22Rv1 (cell line): ENCODE measurements at regions not wholly inside any gene's neighbourhood (a gene's known extent, or its start where the extent isn't known, plus 50 kb on each side); places are given as distances from the start of the nearest gene placed in this dataset.

Source experiments
- H3K27ac ChIP-seq: fragments of 450-650 bp; 2 replicates; pipeline ENCODE4 v1.5.1; 2017
- ZFX ChIP-seq: fragments of 450-650 bp; IDR thresholded peaks from 2 replicates; pipeline ENCODE4 v1.6.1; 2017; ENCODE audit warnings: antibody characterized with exemption, borderline replicate concordance
- TF ChIP-seq, protein P1 (sequence below): fragments of 450-650 bp; IDR thresholded peaks from 2 replicates; pipeline ENCODE4 v1.5.1; 2017; ENCODE audit warnings: mild to moderate bottlenecking

GRCh38 chr10:81784111-81784597 lies 90.8 kb upstream of the NRG3 start:
- TF ChIP-seq, protein P1, sequence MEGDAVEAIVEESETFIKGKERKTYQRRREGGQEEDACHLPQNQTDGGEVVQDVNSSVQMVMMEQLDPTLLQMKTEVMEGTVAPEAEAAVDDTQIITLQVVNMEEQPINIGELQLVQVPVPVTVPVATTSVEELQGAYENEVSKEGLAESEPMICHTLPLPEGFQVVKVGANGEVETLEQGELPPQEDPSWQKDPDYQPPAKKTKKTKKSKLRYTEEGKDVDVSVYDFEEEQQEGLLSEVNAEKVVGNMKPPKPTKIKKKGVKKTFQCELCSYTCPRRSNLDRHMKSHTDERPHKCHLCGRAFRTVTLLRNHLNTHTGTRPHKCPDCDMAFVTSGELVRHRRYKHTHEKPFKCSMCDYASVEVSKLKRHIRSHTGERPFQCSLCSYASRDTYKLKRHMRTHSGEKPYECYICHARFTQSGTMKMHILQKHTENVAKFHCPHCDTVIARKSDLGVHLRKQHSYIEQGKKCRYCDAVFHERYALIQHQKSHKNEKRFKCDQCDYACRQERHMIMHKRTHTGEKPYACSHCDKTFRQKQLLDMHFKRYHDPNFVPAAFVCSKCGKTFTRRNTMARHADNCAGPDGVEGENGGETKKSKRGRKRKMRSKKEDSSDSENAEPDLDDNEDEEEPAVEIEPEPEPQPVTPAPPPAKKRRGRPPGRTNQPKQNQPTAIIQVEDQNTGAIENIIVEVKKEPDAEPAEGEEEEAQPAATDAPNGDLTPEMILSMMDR = no peak
- no peak for TF ChIP-seq ZFX
- H3K27ac ChIP-seq = no peak overlapping the region

- no peak overlapping the region for H3K27ac ChIP-seq
- TF ChIP-seq, protein P1 = no peak
- TF ChIP-seq ZFX = no peak
Measured at GRCh38 chr10:81792729-81793128, 82.3 kb upstream of the NRG3 start.

- no peak overlapping the region for H3K27ac ChIP-seq
- TF ChIP-seq, protein P1 = no peak
- no peak for TF ChIP-seq ZFX
Measured at GRCh38 chr10:81806842-81807241, 68.2 kb upstream of the NRG3 start.

GRCh38 chr10:81814842-81815241 lies 60.2 kb upstream of the NRG3 start:
- TF ChIP-seq ZFX = no peak
- TF ChIP-seq, protein P1 = no peak
- H3K27ac ChIP-seq = no peak overlapping the region

GRCh38 chr10:81817596-81818170 lies 57.3 kb upstream of the NRG3 start:
- TF ChIP-seq, protein P1 = no peak
- no peak for TF ChIP-seq ZFX
- no peak overlapping the region for H3K27ac ChIP-seq

- H3K27ac ChIP-seq = no peak overlapping the region
- TF ChIP-seq ZFX = no peak
- TF ChIP-seq, protein P1 = peak; percentile 67
Measured at GRCh38 chr10:81820418-81820817, 54.6 kb upstream of the NRG3 start.
